Transverse colon (tissue), 4 donors: ENCODE measurements at regions not wholly inside any gene's neighbourhood (a gene's known extent, or its start where the extent isn't known, plus 50 kb on each side); places are given as distances from the start of the nearest gene placed in this dataset.

Source experiments
- DNase-seq: peaks from one replicate; pipeline ENCODE4 v3.0.0-alpha.2; 2019
- H3K27ac ChIP-seq, 4 donors: fragments of 200-600 bp; sonication (generic); 2 replicates each; pipeline ENCODE4 v1.5.1; 2016 to 2018; ENCODE audit warnings: inconsistent platforms in 4 of 4
- H3K27me3 ChIP-seq: fragments of 200-600 bp; sonication (generic); 2 replicates; pipeline ENCODE4 v1.5.1; 2017; ENCODE audit warnings: inconsistent platforms
- H3K36me3 ChIP-seq, 4 donors: fragments of 200-600 bp; sonication (generic); 2 replicates each; pipeline ENCODE4 v1.5.1; 2017 to 2019; ENCODE audit warnings: inconsistent platforms in 4 of 4
- H3K4me1 ChIP-seq, 4 donors: fragments of 200-600 bp; sonication (generic); 2 replicates each; pipeline ENCODE4 v1.5.1; 2017 to 2020; ENCODE audit warnings: inconsistent platforms in 4 of 4
- H3K4me3 ChIP-seq, 4 donors: fragments of 200-600 bp; sonication (generic); 1 replicate in 1 of 4; 2 replicates in 3 of 4; pipeline versions ENCODE4 v1.5.1 to v1.6.1; 2017 to 2019; ENCODE audit warnings: inconsistent platforms in 4 of 4
- H3K9me3 ChIP-seq, 2 donors: fragments of 200-600 bp; sonication (generic); 2 replicates each; pipeline ENCODE4 v1.5.1; 2017 to 2019; ENCODE audit warnings: inconsistent platforms in 2 of 2
- CTCF ChIP-seq, 5 experiments: fragments of 200-600 bp in 3 of 5; fragments of 450-650 bp in 2 of 5; sonication (generic) in 3 of 5; IDR thresholded peaks; 1 replicate in 2 of 5; 2 replicates in 3 of 5; pipeline ENCODE4 v1.5.1; 2016 to 2017; ENCODE audit warnings: antibody characterized with exemption in 5 of 5, inconsistent platforms in 3 of 5, mild to moderate bottlenecking in 2 of 5, moderate library complexity in 1 of 5
- EP300 ChIP-seq: sonication (generic); formaldehyde crosslinking; IDR thresholded peaks from one replicate; pipeline ENCODE4 v1.6.1; 2017; ENCODE audit warnings: antibody characterized with exemption, low read depth
- POLR2A ChIP-seq: fragments of 450-650 bp; IDR thresholded peaks from one replicate; pipeline ENCODE4 v1.6.1; 2016; ENCODE audit warnings: antibody characterized with exemption, mild to moderate bottlenecking, moderate library complexity
- POLR2AphosphoS5 ChIP-seq, 3 donors: sonication (generic); formaldehyde crosslinking; IDR thresholded peaks; one replicate each; pipeline ENCODE4 v1.6.1; 2016; ENCODE audit warnings: antibody characterized with exemption in 3 of 3
- WGBS, 2 donors: methylation state at CpG; one replicate each; pipeline ENCODE4 v1.1.5; 2018; ENCODE audit warnings: low coverage in 1 of 2; 5-methylcytosine and 5-hydroxymethylcytosine counted together
- in situ Hi-C, 4 donors: fragments of 200-750 bp; cut with MboI; loops; one replicate each; pipeline versions ENCODE4 v1.15.0 to v1.15.1; 2017; ENCODE audit warnings: low sequenced_read_pairs in 3 of 4, low pct_ligation_motif_present in 1 of 4, low pct_unique_long_range_greater_than_20kb in 1 of 4
- intact Hi-C: fragments of 100-400 bp; cut with DNase I; formaldehyde crosslinking; loops from one replicate; pipeline ENCODE4 v1.15.1; 2023; ENCODE audit warnings: low total_unique reads

DNA sequence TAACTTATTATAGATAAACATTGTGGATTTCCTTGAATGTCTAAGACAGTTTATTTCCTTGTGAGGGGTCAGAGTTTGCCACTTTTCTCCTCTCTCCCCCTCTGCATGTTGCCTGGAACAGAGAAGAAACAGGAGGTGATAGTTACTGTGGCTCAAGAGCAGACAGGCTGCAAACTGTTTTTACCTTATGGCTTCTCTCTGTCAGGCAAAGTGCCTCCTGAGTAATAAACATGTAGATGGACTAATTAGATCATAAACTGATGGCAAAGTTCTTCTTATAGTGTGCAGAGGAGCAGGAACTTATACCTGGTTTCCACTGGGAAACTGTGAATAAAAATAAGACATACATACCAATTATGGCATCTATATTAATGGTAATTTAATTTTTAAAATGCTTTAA is 133.1 kb upstream of the CDH12 start:
- intact Hi-C loops, result no loop called here
- H3K27me3 ChIP-seq, result no peaks in the 10 kb centered on the region
- in situ Hi-C loops, result no loop called here
- no peaks in the 10 kb centered on the region for H3K36me3 ChIP-seq
- DNase-seq, result peak; percentile 9
- H3K4me3 ChIP-seq, result no peak overlapping the region
- H3K4me1 ChIP-seq, result no peaks in the 10 kb centered on the region
- no peaks in the 10 kb centered on the region for H3K9me3 ChIP-seq
- TF ChIP-seq CTCF (IDR thresholded peaks at IDR 0.05) (no peak), EP300 (no peak)
- H3K27ac ChIP-seq, result peak overlapping the region in 1 of 4 donors; percentile 13

DNA sequence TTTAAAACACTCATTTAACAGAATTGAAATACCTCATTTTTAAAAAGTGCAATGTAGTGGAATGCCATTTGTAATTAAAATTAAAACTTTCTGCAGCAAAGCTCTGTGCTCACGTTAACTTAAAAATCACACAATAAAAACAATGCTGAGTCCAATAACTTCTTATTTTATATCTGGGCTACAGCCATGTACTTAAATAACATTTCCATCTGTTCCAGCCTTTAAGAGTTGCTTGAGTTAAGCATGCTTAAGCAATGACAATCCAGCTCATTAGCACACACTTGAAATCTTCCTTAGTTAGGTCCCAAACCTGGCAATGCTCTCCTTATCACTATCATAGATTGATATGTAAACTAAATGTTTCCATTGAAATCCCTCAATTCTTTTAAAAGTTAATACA is 132.3 kb upstream of the CDH12 start:
- in situ Hi-C loops (no loop called here), intact Hi-C loops (no loop called here)
- Histone ChIP-seq H3K4me3 (no peak overlapping the region), H3K4me1 (no peaks in the 10 kb centered on the region), H3K9me3 (no peaks in the 10 kb centered on the region), H3K27me3 (no peaks in the 10 kb centered on the region), H3K27ac (no peak overlapping the region), H3K36me3 (no peaks in the 10 kb centered on the region)
- 83% methylated on average over 1 of the region's 1 CpG for WGBS, 2 donors
- no peak for DNase-seq
- TF ChIP-seq POLR2A (no peak), POLR2AphosphoS5 (IDR thresholded peaks at IDR 0.05) (no peak), CTCF (IDR thresholded peaks at IDR 0.05) (no peak), EP300 (no peak)

DNA sequence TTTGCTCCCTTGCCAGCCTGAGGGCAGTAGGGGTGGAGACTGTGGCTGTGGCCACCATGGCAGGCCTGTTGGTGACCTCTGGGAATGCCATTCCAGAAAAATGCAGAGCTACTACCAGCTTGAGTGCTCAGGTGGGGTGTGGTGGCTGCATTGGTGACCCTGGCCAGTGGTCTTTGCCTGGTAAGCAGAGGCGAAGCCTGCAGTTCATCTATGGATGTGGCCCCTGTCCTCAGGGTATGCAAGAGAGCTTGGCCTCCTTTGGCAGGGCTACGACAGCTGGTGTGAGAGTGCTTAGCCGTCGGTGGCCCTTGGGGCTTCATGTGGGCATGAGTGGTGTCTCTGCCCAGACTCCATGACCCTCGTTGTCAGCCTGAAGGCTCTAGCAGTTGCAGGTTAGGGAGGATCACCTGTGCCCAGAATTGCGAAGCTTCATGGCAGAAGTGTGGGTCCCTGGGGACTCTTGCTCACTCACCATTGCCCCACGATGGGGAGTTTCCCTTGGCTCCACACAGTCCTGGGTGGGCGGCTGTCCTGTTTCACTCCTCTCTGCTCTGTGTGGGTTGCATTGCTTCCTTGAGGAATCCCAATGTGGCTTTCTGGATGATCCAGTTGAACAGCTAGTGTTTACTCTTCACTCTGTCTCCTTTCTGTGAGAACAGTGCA is 117.9 kb upstream of the CDH12 start:
- no peaks in the 10 kb centered on the region for H3K27me3 ChIP-seq
- in situ Hi-C loops, result no loop called here
- no peak for DNase-seq
- TF ChIP-seq CTCF (IDR thresholded peaks at IDR 0.05), result no peak
- no peak for TF ChIP-seq POLR2A
- no peak for TF ChIP-seq POLR2AphosphoS5 (IDR thresholded peaks at IDR 0.05)
- no peak for TF ChIP-seq EP300
- H3K4me1 ChIP-seq, result no peaks in the 10 kb centered on the region
- no peaks in the 10 kb centered on the region for H3K36me3 ChIP-seq
- no peak overlapping the region for H3K4me3 ChIP-seq
- 88% methylated on average over 8 of the region's 8 CpGs; no CpG with 5 or more reads in 1 of the 2 donors for WGBS, 2 donors
- intact Hi-C loops, result no loop called here
- H3K27ac ChIP-seq, result no peak overlapping the region
- no peaks in the 10 kb centered on the region for H3K9me3 ChIP-seq

- in situ Hi-C loops, result no loop called here
- TF ChIP-seq POLR2AphosphoS5 (IDR thresholded peaks at IDR 0.05) (no peak), POLR2A (no peak), EP300 (no peak), CTCF (IDR thresholded peaks at IDR 0.05) (no peak)
- H3K36me3 ChIP-seq, result no peaks in the 10 kb centered on the region
- H3K4me3 ChIP-seq, result no peak overlapping the region
- H3K4me1 ChIP-seq, result no peaks in the 10 kb centered on the region
- no peak for DNase-seq
- intact Hi-C loops, result no loop called here
- no peaks in the 10 kb centered on the region for H3K9me3 ChIP-seq
- 95 to 100% methylated on average over 1 to 5 of the region's 5 CpGs for WGBS, 2 donors
- H3K27ac ChIP-seq, result no peak overlapping the region
- no peaks in the 10 kb centered on the region for H3K27me3 ChIP-seq
These were observed 117.3 kb upstream of the CDH12 start for GRCh38 chr5:22970491-22970890.
